ENCODE measurements at regions not wholly inside any gene's neighbourhood (a gene's known extent, or its start where the extent isn't known, plus 50 kb on each side); places are given as distances from the start of the nearest gene placed in this dataset.

GRCh38 chr1:199784138-199784895 lies 243.2 kb upstream of the NR5A2 start:
- POLR2A ChIA-PET: no interaction called here
- DNase-seq (ENCODE audit: extremely low spot score): no peak
- TF ChIP-seq, protein P1, sequence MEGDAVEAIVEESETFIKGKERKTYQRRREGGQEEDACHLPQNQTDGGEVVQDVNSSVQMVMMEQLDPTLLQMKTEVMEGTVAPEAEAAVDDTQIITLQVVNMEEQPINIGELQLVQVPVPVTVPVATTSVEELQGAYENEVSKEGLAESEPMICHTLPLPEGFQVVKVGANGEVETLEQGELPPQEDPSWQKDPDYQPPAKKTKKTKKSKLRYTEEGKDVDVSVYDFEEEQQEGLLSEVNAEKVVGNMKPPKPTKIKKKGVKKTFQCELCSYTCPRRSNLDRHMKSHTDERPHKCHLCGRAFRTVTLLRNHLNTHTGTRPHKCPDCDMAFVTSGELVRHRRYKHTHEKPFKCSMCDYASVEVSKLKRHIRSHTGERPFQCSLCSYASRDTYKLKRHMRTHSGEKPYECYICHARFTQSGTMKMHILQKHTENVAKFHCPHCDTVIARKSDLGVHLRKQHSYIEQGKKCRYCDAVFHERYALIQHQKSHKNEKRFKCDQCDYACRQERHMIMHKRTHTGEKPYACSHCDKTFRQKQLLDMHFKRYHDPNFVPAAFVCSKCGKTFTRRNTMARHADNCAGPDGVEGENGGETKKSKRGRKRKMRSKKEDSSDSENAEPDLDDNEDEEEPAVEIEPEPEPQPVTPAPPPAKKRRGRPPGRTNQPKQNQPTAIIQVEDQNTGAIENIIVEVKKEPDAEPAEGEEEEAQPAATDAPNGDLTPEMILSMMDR (IDR thresholded peaks at IDR 0.05; ENCODE audit: control extremely low read depth, extremely low read depth, low read depth, missing control alignments): no peak
- CTCF ChIA-PET: interaction anchor here (0.9 to 1.1 kb wide), 2 partner anchors 9 to 10 kb away, joined by 3 read pairs; no protein-coding TSS in a partner anchor

- POLR2A ChIA-PET: no interaction called here
- CTCF ChIA-PET: no interaction called here
- TF ChIP-seq, protein P1 (IDR thresholded peaks at IDR 0.05; ENCODE audit: control extremely low read depth, extremely low read depth, low read depth, missing control alignments): no peak
- no peak for DNase-seq (ENCODE audit: extremely low spot score)
Measured at GRCh38 chr1:199786695-199787094, 240.8 kb upstream of the NR5A2 start.

GRCh38 chr1:199789141-199789540 lies 238.4 kb upstream of the NR5A2 start:
- ChIA-PET CTCF (interaction anchor here (1.2 kb wide), 1 partner anchor 14 kb away, joined by 4 read pairs; no protein-coding TSS in a partner anchor), POLR2A (no interaction called here)
- TF ChIP-seq, protein P1 (IDR thresholded peaks at IDR 0.05; ENCODE audit: control extremely low read depth, extremely low read depth, low read depth, missing control alignments): no peak
- DNase-seq (ENCODE audit: extremely low spot score): no peak

DNA sequence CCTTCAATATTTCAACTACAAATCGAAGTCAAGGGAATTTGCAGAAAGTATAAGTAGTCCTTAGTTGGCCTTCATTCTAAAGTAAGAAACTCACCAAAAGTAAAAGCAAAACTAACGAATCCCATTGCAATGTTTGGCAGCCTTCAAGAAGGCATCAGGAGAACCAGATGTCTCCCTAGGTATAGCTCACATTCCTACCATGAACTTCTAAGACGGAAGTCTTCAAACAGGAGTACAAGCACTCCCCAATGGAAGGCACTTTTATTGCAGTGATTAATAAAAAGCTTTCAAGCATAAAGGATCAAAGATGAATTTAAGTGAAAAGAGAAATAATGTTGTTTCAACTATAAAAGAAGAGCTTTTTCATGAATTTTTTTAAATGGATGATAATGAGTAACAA lies 236.0 kb upstream of the NR5A2 start:
- no peak for DNase-seq (ENCODE audit: extremely low spot score)
- ChIA-PET CTCF (interaction anchor here (2.6 kb wide), 1 partner anchor 11 kb away, joined by 6 read pairs; no protein-coding TSS in a partner anchor), POLR2A (no interaction called here)
- TF ChIP-seq, protein P1 (IDR thresholded peaks at IDR 0.05; ENCODE audit: control extremely low read depth, extremely low read depth, low read depth, missing control alignments): no peak

- DNase-seq (ENCODE audit: extremely low spot score): no peak
- ChIA-PET CTCF (interaction anchor here (2.6 kb wide), 1 partner anchor 12 kb away, joined by 6 read pairs; no protein-coding TSS in a partner anchor), POLR2A (no interaction called here)
- TF ChIP-seq, protein P1 (IDR thresholded peaks at IDR 0.05; ENCODE audit: control extremely low read depth, extremely low read depth, low read depth, missing control alignments): no peak
Measured at GRCh38 chr1:199792874-199793273, 234.6 kb upstream of the NR5A2 start.

DNA sequence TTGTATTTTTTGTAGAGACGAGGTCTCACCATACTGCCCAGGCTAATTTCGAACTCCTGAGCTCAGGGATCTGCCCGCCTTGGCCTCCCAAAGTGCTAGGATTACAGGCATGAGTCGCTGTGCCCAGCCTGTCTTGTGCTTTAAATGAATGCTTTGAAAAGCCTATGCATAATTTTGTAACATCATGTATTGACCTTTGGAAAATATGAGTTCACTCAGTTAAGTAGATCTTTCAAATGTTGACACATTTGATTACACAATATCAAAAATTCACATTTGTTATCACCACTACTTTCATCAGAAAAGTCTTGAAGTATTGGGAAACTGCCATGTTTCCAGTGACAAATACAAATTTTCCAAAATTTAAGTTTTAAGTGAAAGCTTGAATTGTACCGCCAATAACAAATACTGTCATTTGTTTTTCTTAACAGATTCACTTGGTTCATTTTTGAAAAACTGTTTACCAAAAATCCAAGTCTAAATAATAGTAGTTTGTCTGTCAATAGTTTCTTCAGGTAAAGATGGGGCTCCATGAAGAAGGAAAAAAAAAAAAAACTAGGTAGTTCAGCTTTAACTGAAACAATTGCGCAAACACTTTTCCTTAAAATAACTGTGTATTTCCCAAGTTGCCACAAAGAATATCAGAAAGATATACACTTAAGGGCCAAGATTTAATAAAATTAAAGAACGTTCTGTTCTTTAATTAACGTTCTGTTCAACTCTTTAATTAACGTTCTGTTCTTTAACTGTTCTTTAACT lies 233.2 kb upstream of the NR5A2 start:
- no peak for DNase-seq (ENCODE audit: extremely low spot score)
- POLR2A ChIA-PET: no interaction called here
- CTCF ChIA-PET: interaction anchor here (0.8 to 1.5 kb wide), 2 partner anchors 10 to 11 kb away, joined by 3 read pairs; no protein-coding TSS in a partner anchor
- TF ChIP-seq, protein P1 (IDR thresholded peaks at IDR 0.05; ENCODE audit: control extremely low read depth, extremely low read depth, low read depth, missing control alignments): no peak
